T-cell (primary cell): ENCODE measurements at regions not wholly inside any gene's neighbourhood (a gene's known extent, or its start where the extent isn't known, plus 50 kb on each side); places are given as distances from the start of the nearest gene placed in this dataset.

Source experiments
- ATAC-seq, 4 experiments: fragments of 200-7000 bp in 3 of 4; fragments of 150-1000 bp in 1 of 4; cut with Tn5 transposase; replicated peaks in 1 of 4; 1 replicate in 3 of 4; 2 replicates in 1 of 4; pipeline ENCODE4 v1.10.0; 2021; ENCODE audit warnings: moderate library complexity in 3 of 4, mild to moderate bottlenecking in 2 of 4, moderate number of reproducible peaks in 1 of 4
- CTCF ChIA-PET, 2 donors: fragments of 300-600 bp; sonication (Branson Sonifier 250); formaldehyde crosslinking; loops; one replicate each; lab custom pipeline; 2022; ENCODE audit warnings: antibody characterized with exemption in 2 of 2; lab: Charles Lee
- POLR2A ChIA-PET, 2 donors: fragments of 300-600 bp; sonication (Branson Sonifier 250); formaldehyde crosslinking; loops; one replicate each; lab custom pipeline; 2022; ENCODE audit warnings: antibody characterized with exemption in 2 of 2; lab: Charles Lee
- DNase-seq, 35 experiments: peaks; one replicate each; pipeline versions ENCODE4 v3.0.0 to v3.0.0-alpha.2; 2013 to 2023
- H3K27ac ChIP-seq: one replicate; pipeline ENCODE4 v1.5.1; 2013; ENCODE audit warnings: low read length
- H3K27me3 ChIP-seq, 2 experiments: replicated peaks in 1 of 2; 1 replicate in 1 of 2; 2 replicates in 1 of 2; pipeline versions ENCODE4 v1.6.1 to v1.7.0; 2013; ENCODE audit warnings: low read length in 1 of 2, mixed read lengths in 1 of 2; ENCODE audit not compliant: control insufficient read depth in 2 of 2, insufficient read depth in 2 of 2; ENCODE audit errors: extremely low read depth in 1 of 2
- H3K36me3 ChIP-seq, 2 donors: 1 replicate in 1 of 2; 2 replicates in 1 of 2; pipeline versions ENCODE4 v1.6.1 to v1.7.0; 2013; ENCODE audit warnings: low read length in 1 of 2; ENCODE audit not compliant: control insufficient read depth in 2 of 2, insufficient read depth in 1 of 2; ENCODE audit errors: extremely low read depth in 1 of 2
- H3K4me1 ChIP-seq, 2 experiments: 1 replicate in 1 of 2; 2 replicates in 1 of 2; pipeline versions ENCODE4 v1.6.1 to v1.7.0; 2013; ENCODE audit warnings: low read length in 2 of 2, mixed read lengths in 1 of 2; ENCODE audit not compliant: insufficient read depth in 2 of 2, control insufficient read depth in 1 of 2; ENCODE audit errors: extremely low read depth in 1 of 2
- H3K4me3 ChIP-seq, 2 donors: 1 replicate in 1 of 2; 2 replicates in 1 of 2; pipeline versions ENCODE4 v1.5.1 to v1.7.0; 2013; ENCODE audit warnings: mild to moderate bottlenecking in 2 of 2, low read length in 1 of 2, moderate library complexity in 1 of 2; ENCODE audit not compliant: control insufficient read depth in 1 of 2; ENCODE audit errors: extremely low read depth in 1 of 2
- H3K9me3 ChIP-seq: 2 replicates; pipeline ENCODE4 v1.7.0; 2013
- H3K27ac Mint-ChIP-seq, 2 donors: one replicate each; pipeline ENCODE4 v1.8.0; 2020 to 2021; ENCODE audit warnings: mild to moderate bottlenecking in 2 of 2, mixed read lengths in 2 of 2
- H3K27me3 Mint-ChIP-seq, 2 donors: one replicate each; pipeline ENCODE4 v1.8.0; 2021 to 2022; ENCODE audit warnings: mixed read lengths in 2 of 2
- H3K36me3 Mint-ChIP-seq: one replicate; pipeline ENCODE4 v1.8.0; 2021; ENCODE audit warnings: mixed read lengths
- H3K4me1 Mint-ChIP-seq, 3 donors: one replicate each; pipeline ENCODE4 v1.8.0; 2020 to 2022; ENCODE audit warnings: mixed read lengths in 3 of 3, mild to moderate bottlenecking in 1 of 3
- H3K4me3 Mint-ChIP-seq, 3 donors: one replicate each; pipeline ENCODE4 v1.8.0; 2020 to 2022; ENCODE audit warnings: mild to moderate bottlenecking in 3 of 3, mixed read lengths in 3 of 3, moderate library complexity in 3 of 3
- H3K9me3 Mint-ChIP-seq, 3 donors: one replicate each; pipeline ENCODE4 v1.8.0; 2020 to 2022; ENCODE audit warnings: mixed read lengths in 3 of 3
- WGBS: methylation state at CpG from one replicate; pipeline ENCODE4 v1.1.5; 2013; ENCODE audit warnings: missing lambda C conversion rate; ENCODE audit not compliant: insufficient coverage; 5-methylcytosine and 5-hydroxymethylcytosine counted together

- peaks cover 19 to 35% of the 10 kb centered on the region in 2 donors for H3K27me3 Mint-ChIP-seq
- CTCF ChIA-PET = no interaction called here
Observed at GRCh38 chr22:27019827-27020226, 362.4 kb downstream of the MIAT start.

GRCh38 chr22:27022274-27022895, 365.0 kb downstream of the MIAT start:
- H3K27ac Mint-ChIP-seq = no peak overlapping the region
- H3K4me3 Mint-ChIP-seq = no peak overlapping the region
- H3K36me3 ChIP-seq = no peaks in the 10 kb centered on the region
- peaks cover 0 to 15% of the 10 kb centered on the region in 2 experiments for H3K27me3 ChIP-seq
- H3K27me3 Mint-ChIP-seq = peaks cover 27 to 40% of the 10 kb centered on the region in 2 donors
- POLR2A ChIA-PET = no interaction called here
- DNase-seq (no peak), ATAC-seq (no peak)
- no peaks in the 10 kb centered on the region for H3K4me1 ChIP-seq
- H3K27ac ChIP-seq = no peak overlapping the region
- WGBS = 100% methylated on average over 1 of the region's 8 CpGs
- CTCF ChIA-PET = no interaction called here
- H3K36me3 Mint-ChIP-seq = no peaks in the 10 kb centered on the region
- no peaks in the 10 kb centered on the region for H3K4me1 Mint-ChIP-seq
- peaks cover 0 to 4% (median 0%) of the 10 kb centered on the region in 3 donors for H3K9me3 Mint-ChIP-seq
- no peak overlapping the region for H3K4me3 ChIP-seq
- H3K9me3 ChIP-seq = no peaks in the 10 kb centered on the region

More at GRCh38 chr22:27019827-27020226, 362.4 kb downstream of the MIAT start:
- DNase-seq (no peak), ATAC-seq (no peak)
- H3K4me1 ChIP-seq = no peaks in the 10 kb centered on the region
- no peaks in the 10 kb centered on the region for H3K9me3 ChIP-seq
- H3K36me3 ChIP-seq = no peaks in the 10 kb centered on the region
- H3K4me3 ChIP-seq = no peak overlapping the region
- Mint-ChIP-seq H3K9me3 (peaks cover 0 to 4% (median 0%) of the 10 kb centered on the region in 3 donors), H3K27ac (no peak overlapping the region), H3K4me1 (no peaks in the 10 kb centered on the region), H3K4me3 (no peak overlapping the region), H3K36me3 (no peaks in the 10 kb centered on the region)
- POLR2A ChIA-PET = no interaction called here
- H3K27me3 ChIP-seq = peaks cover 0 to 15% of the 10 kb centered on the region in 2 experiments
- 57% methylated on average over 1 of the region's 4 CpGs for WGBS
- H3K27ac ChIP-seq = no peak overlapping the region

GRCh38 chr22:27022896-27023361, 365.5 kb downstream of the MIAT start:
- Mint-ChIP-seq H3K36me3 (no peaks in the 10 kb centered on the region), H3K4me1 (no peaks in the 10 kb centered on the region), H3K9me3 (peaks cover 0 to 4% (median 0%) of the 10 kb centered on the region in 3 donors), H3K27ac (no peak overlapping the region), H3K27me3 (peaks cover 27 to 37% of the 10 kb centered on the region in 2 donors), H3K4me3 (no peak overlapping the region)
- Histone ChIP-seq H3K4me3 (no peak overlapping the region), H3K27ac (no peak overlapping the region), H3K36me3 (no peaks in the 10 kb centered on the region), H3K9me3 (no peaks in the 10 kb centered on the region), H3K4me1 (no peaks in the 10 kb centered on the region), H3K27me3 (peaks cover 0 to 15% of the 10 kb centered on the region in 2 experiments)
- 36% methylated on average over 14 of the region's 17 CpGs for WGBS
- POLR2A ChIA-PET = no interaction called here
- CTCF ChIA-PET = no interaction called here
- ATAC-seq (no peak), DNase-seq (no peak)

GRCh38 chr22:27023591-27023990, 366.2 kb downstream of the MIAT start:
- no peak overlapping the region for H3K27ac Mint-ChIP-seq
- H3K36me3 ChIP-seq = no peaks in the 10 kb centered on the region
- H3K4me3 ChIP-seq = no peak overlapping the region
- no peak for ATAC-seq
- no peak for DNase-seq
- no peak overlapping the region for H3K4me3 Mint-ChIP-seq
- H3K27ac ChIP-seq = no peak overlapping the region
- H3K4me1 ChIP-seq = no peaks in the 10 kb centered on the region
- no peaks in the 10 kb centered on the region for H3K9me3 ChIP-seq
- no peaks in the 10 kb centered on the region for H3K4me1 Mint-ChIP-seq
- H3K9me3 Mint-ChIP-seq = peaks cover 0 to 3% (median 2%) of the 10 kb centered on the region in 3 donors
- no CpG with 5 or more reads among the region's 1 CpG for WGBS
- CTCF ChIA-PET = interaction anchor here in 1 of 2 donors (0.6 kb wide), 2 partner anchors 14 to 1336 kb away, joined by 3 read pairs; no protein-coding TSS in a partner anchor
- POLR2A ChIA-PET = interaction anchor here in 1 of 2 donors (0.6 kb wide), 1 partner anchor 305 kb away, joined by 5 read pairs; no protein-coding TSS in a partner anchor
- H3K27me3 Mint-ChIP-seq = peaks cover 26 to 34% of the 10 kb centered on the region in 2 donors
- H3K36me3 Mint-ChIP-seq = no peaks in the 10 kb centered on the region
- H3K27me3 ChIP-seq = peaks cover 0 to 15% of the 10 kb centered on the region in 2 experiments

- no peaks in the 10 kb centered on the region for H3K4me1 ChIP-seq
- H3K27ac ChIP-seq = no peak overlapping the region
- H3K4me3 ChIP-seq = no peak overlapping the region
- ChIA-PET POLR2A (no interaction called here), CTCF (no interaction called here)
- ATAC-seq (no peak), DNase-seq (no peak)
- peaks cover 0 to 5% (median 4%) of the 10 kb centered on the region in 3 donors for H3K9me3 Mint-ChIP-seq
- no peaks in the 10 kb centered on the region for H3K4me1 Mint-ChIP-seq
- H3K27ac Mint-ChIP-seq = no peak overlapping the region
- H3K9me3 ChIP-seq = no peaks in the 10 kb centered on the region
- no peaks in the 10 kb centered on the region for H3K36me3 Mint-ChIP-seq
- no peak overlapping the region for H3K4me3 Mint-ChIP-seq
- peaks cover 0 to 15% of the 10 kb centered on the region in 2 experiments for H3K27me3 ChIP-seq
- H3K27me3 Mint-ChIP-seq = peaks cover 20 to 28% of the 10 kb centered on the region in 2 donors
- H3K36me3 ChIP-seq = no peaks in the 10 kb centered on the region
- WGBS = no CpG with 5 or more reads among the region's 1 CpG
Observed at GRCh38 chr22:27024982-27025381, 367.6 kb downstream of the MIAT start.

GRCh38 chr22:27028093-27028492, 370.7 kb downstream of the MIAT start:
- 25% methylated on average over 1 of the region's 3 CpGs for WGBS
- H3K36me3 ChIP-seq = no peaks in the 10 kb centered on the region

More at GRCh38 chr22:27028093-27028492, 370.7 kb downstream of the MIAT start:
- H3K27me3 Mint-ChIP-seq = peaks cover 15 to 22% of the 10 kb centered on the region in 2 donors
- no peak overlapping the region for H3K27ac ChIP-seq
- H3K9me3 ChIP-seq = no peaks in the 10 kb centered on the region
- no peaks in the 10 kb centered on the region for H3K36me3 Mint-ChIP-seq
- ChIA-PET CTCF (no interaction called here), POLR2A (no interaction called here)
- H3K9me3 Mint-ChIP-seq = peaks cover 0 to 5% (median 4%) of the 10 kb centered on the region in 3 donors
- H3K27ac Mint-ChIP-seq = no peak overlapping the region
- peaks cover 0 to 11% of the 10 kb centered on the region in 2 experiments for H3K27me3 ChIP-seq
- no peaks in the 10 kb centered on the region for H3K4me1 Mint-ChIP-seq
- DNase-seq = no peak
- H3K4me1 ChIP-seq = no peaks in the 10 kb centered on the region
- no peak overlapping the region for H3K4me3 Mint-ChIP-seq
- H3K4me3 ChIP-seq = no peak overlapping the region
- ATAC-seq = no peak
